ENCODE measurements at regions not wholly inside any gene's neighbourhood (a gene's known extent, or its start where the extent isn't known, plus 50 kb on each side); places are given as distances from the start of the nearest gene placed in this dataset.

GRCh38 chr5:34603378-34603777 is 52.8 kb upstream of the RAI14 start:
- H3K9me3 Mint-ChIP-seq: no peaks in the 10 kb centered on the region
- H3K27ac Mint-ChIP-seq: no peak overlapping the region
- peaks cover 1% of the 10 kb centered on the region for H3K36me3 Mint-ChIP-seq
- H3K27me3 Mint-ChIP-seq: no peaks in the 10 kb centered on the region
- H3K4me3 Mint-ChIP-seq: no peak overlapping the region
- no peaks in the 10 kb centered on the region for H3K4me1 Mint-ChIP-seq

GRCh38 chr5:34604119-34604675 is 51.9 kb upstream of the RAI14 start:
- H3K36me3 Mint-ChIP-seq: peaks cover 1% of the 10 kb centered on the region
- no peaks in the 10 kb centered on the region for H3K4me1 Mint-ChIP-seq
- H3K27me3 Mint-ChIP-seq: no peaks in the 10 kb centered on the region
- no peak overlapping the region for H3K27ac Mint-ChIP-seq
- no peaks in the 10 kb centered on the region for H3K9me3 Mint-ChIP-seq
- no peak overlapping the region for H3K4me3 Mint-ChIP-seq

- no peak overlapping the region for H3K4me3 Mint-ChIP-seq
- H3K36me3 Mint-ChIP-seq: peaks cover 1% of the 10 kb centered on the region
- no peaks in the 10 kb centered on the region for H3K27me3 Mint-ChIP-seq
- H3K4me1 Mint-ChIP-seq: no peaks in the 10 kb centered on the region
- no peaks in the 10 kb centered on the region for H3K9me3 Mint-ChIP-seq
- no peak overlapping the region for H3K27ac Mint-ChIP-seq
Observed at GRCh38 chr5:34606101-34606500, 50.0 kb upstream of the RAI14 start.
